DND-41 (cell line): ENCODE measurements at regions not wholly inside any gene's neighbourhood (a gene's known extent, or its start where the extent isn't known, plus 50 kb on each side); places are given as distances from the start of the nearest gene placed in this dataset.
A peak's percentile ranks its signal among the peaks of the same experiment; 100 is the strongest.

Source experiments
- ATAC-seq: fragments of 200-7000 bp; cut with Tn5 transposase; 3 replicates; pipeline ENCODE4 v1.9.1; 2021; ENCODE audit warnings: low read depth; ENCODE audit not compliant: insufficient read depth
- DNase-seq: peaks from one replicate; pipeline ENCODE4 v3.0.0-alpha.2; 2020
- H2AFZ ChIP-seq: 2 replicates; pipeline ENCODE4 v1.6.0; 2012; ENCODE audit warnings: low read depth, low read length
- H3K27ac ChIP-seq: 2 replicates; pipeline ENCODE4 v1.5.1; 2012; ENCODE audit warnings: low read length, inconsistent platforms
- H3K27me3 ChIP-seq: fragments of 200-600 bp; sonication (generic); 2 replicates; pipeline ENCODE4 v1.6.0; 2012; ENCODE audit warnings: low read length, mild to moderate bottlenecking, inconsistent platforms; ENCODE audit not compliant: insufficient read depth, poor library complexity
- H3K36me3 ChIP-seq: 2 replicates; pipeline ENCODE4 v1.5.1; 2012; ENCODE audit warnings: low read length, inconsistent platforms; ENCODE audit not compliant: insufficient read depth
- H3K4me1 ChIP-seq: 2 replicates; pipeline ENCODE4 v1.5.1; 2012; ENCODE audit warnings: mild to moderate bottlenecking, low read length; ENCODE audit not compliant: insufficient read depth
- H3K4me2 ChIP-seq: 2 replicates; pipeline ENCODE4 v1.6.0; 2012; ENCODE audit warnings: mild to moderate bottlenecking, moderate library complexity, low read length, inconsistent platforms; ENCODE audit not compliant: insufficient read depth
- H3K4me3 ChIP-seq, 2 experiments: fragments of 200-600 bp in 1 of 2; shearing (Covaris generic) in 1 of 2; 2 replicates each; pipeline ENCODE4 v1.5.1; 2012 to 2016; ENCODE audit warnings: inconsistent platforms in 2 of 2, low read length in 2 of 2, mild to moderate bottlenecking in 2 of 2, low read depth in 1 of 2, moderate library complexity in 1 of 2
- H3K79me2 ChIP-seq: 2 replicates; pipeline ENCODE4 v1.6.0; 2012; ENCODE audit warnings: low read length, inconsistent platforms; ENCODE audit not compliant: insufficient read depth
- H3K9ac ChIP-seq: 2 replicates; pipeline ENCODE4 v1.6.0; 2012; ENCODE audit warnings: low read depth, mild to moderate bottlenecking, inconsistent platforms, low read length, moderate library complexity
- H3K9me3 ChIP-seq: 2 replicates; pipeline ENCODE4 v1.5.1; 2012; ENCODE audit warnings: low read length, moderate library complexity, mild to moderate bottlenecking, inconsistent platforms; ENCODE audit not compliant: insufficient read depth, severe bottlenecking
- H4K20me1 ChIP-seq: 2 replicates; pipeline ENCODE4 v1.6.0; 2012; ENCODE audit warnings: low read length; ENCODE audit not compliant: insufficient read depth
- CTCF ChIP-seq: IDR thresholded peaks from 2 replicates; pipeline ENCODE4 v1.5.1; 2012; ENCODE audit warnings: borderline replicate concordance, low read length, moderate library complexity, mild to moderate bottlenecking; ENCODE audit not compliant: poor library complexity, severe bottlenecking; ENCODE audit errors: extremely low read depth
- EZH2 ChIP-seq: IDR thresholded peaks from 3 replicates; pipeline ENCODE4 v1.6.1; 2012; ENCODE audit warnings: borderline replicate concordance, low read depth, mild to moderate bottlenecking, moderate library complexity, low read length, inconsistent platforms; ENCODE audit not compliant: severe bottlenecking

- peaks cover 35% of the 10 kb centered on the region for H3K27me3 ChIP-seq
- no peaks in the 10 kb centered on the region for H3K79me2 ChIP-seq
- H3K27ac ChIP-seq, result no peak overlapping the region
- H4K20me1 ChIP-seq, result no peaks in the 10 kb centered on the region
- no peak for ATAC-seq
- H3K4me3 ChIP-seq, result no peak overlapping the region
- no peaks in the 10 kb centered on the region for H3K9me3 ChIP-seq
- DNase-seq, result no peak
- H3K9ac ChIP-seq, result no peak overlapping the region
- no peak overlapping the region for H3K4me2 ChIP-seq
- no peak for TF ChIP-seq EZH2
- no peak for TF ChIP-seq CTCF
- H2AFZ ChIP-seq, result no peak overlapping the region
- H3K4me1 ChIP-seq, result no peaks in the 10 kb centered on the region
- no peaks in the 10 kb centered on the region for H3K36me3 ChIP-seq
Measured at GRCh38 chr12:105713606-105714305, 383.3 kb downstream of the C12orf75 start.

GRCh38 chr12:105716621-105717020 lies 386.1 kb downstream of the C12orf75 start:
- no peak for DNase-seq
- no peaks in the 10 kb centered on the region for H3K79me2 ChIP-seq
- H3K27me3 ChIP-seq, result peaks cover 35% of the 10 kb centered on the region
- H3K4me2 ChIP-seq, result no peak overlapping the region
- no peak overlapping the region for H2AFZ ChIP-seq
- ATAC-seq, result no peak
- H3K9me3 ChIP-seq, result no peaks in the 10 kb centered on the region
- H3K9ac ChIP-seq, result no peak overlapping the region
- no peaks in the 10 kb centered on the region for H4K20me1 ChIP-seq
- H3K4me3 ChIP-seq, result no peak overlapping the region
- no peaks in the 10 kb centered on the region; the same call in 1 of the 2 replicates for H3K4me1 ChIP-seq
- TF ChIP-seq CTCF (no peak), EZH2 (no peak)
- H3K27ac ChIP-seq, result no peak overlapping the region
- H3K36me3 ChIP-seq, result no peaks in the 10 kb centered on the region

GRCh38 chr12:105721051-105721825 lies 390.7 kb downstream of the C12orf75 start:
- Histone ChIP-seq H3K4me2 (no peak overlapping the region), H3K4me1 (no peaks in the 10 kb centered on the region; the same call in 1 of the 2 replicates), H2AFZ (no peak overlapping the region), H3K79me2 (no peaks in the 10 kb centered on the region), H3K4me3 (no peak overlapping the region), H3K9me3 (no peaks in the 10 kb centered on the region), H3K9ac (no peak overlapping the region), H3K27ac (no peak overlapping the region), H3K27me3 (peaks cover 24% of the 10 kb centered on the region), H3K36me3 (no peaks in the 10 kb centered on the region), H4K20me1 (no peaks in the 10 kb centered on the region)
- no peak for TF ChIP-seq EZH2
- no peak for TF ChIP-seq CTCF
- DNase-seq (peak; percentile 45), ATAC-seq (peak; percentile 86)
